Stomach (tissue), 4 donors: ENCODE measurements at regions not wholly inside any gene's neighbourhood (a gene's known extent, or its start where the extent isn't known, plus 50 kb on each side); places are given as distances from the start of the nearest gene placed in this dataset.
"Not testable (repeated sequence)": the region's sequence is repeated elsewhere in the genome, so short reads cannot be mapped to it uniquely, and the experiment has no call there.

Experiments
- POLR2A ChIP-seq, 4 donors: fragments of 450-650 bp; IDR thresholded peaks; one replicate each; pipeline ENCODE4 v1.6.1; 2016; ENCODE audit warnings: antibody characterized with exemption in 4 of 4, control low read depth in 2 of 4, mild to moderate bottlenecking in 1 of 4, moderate library complexity in 1 of 4
- TF ChIP-seq, protein P1 (sequence below), 7 experiments: fragments of 450-650 bp in 4 of 7; fragments of 200-600 bp in 3 of 7; sonication (generic) in 3 of 7; IDR thresholded peaks; one replicate each; pipeline ENCODE4 v1.5.1; 2016 to 2019; ENCODE audit warnings: antibody characterized with exemption in 7 of 7, control low read depth in 2 of 7, mild to moderate bottlenecking in 1 of 7

DNA sequence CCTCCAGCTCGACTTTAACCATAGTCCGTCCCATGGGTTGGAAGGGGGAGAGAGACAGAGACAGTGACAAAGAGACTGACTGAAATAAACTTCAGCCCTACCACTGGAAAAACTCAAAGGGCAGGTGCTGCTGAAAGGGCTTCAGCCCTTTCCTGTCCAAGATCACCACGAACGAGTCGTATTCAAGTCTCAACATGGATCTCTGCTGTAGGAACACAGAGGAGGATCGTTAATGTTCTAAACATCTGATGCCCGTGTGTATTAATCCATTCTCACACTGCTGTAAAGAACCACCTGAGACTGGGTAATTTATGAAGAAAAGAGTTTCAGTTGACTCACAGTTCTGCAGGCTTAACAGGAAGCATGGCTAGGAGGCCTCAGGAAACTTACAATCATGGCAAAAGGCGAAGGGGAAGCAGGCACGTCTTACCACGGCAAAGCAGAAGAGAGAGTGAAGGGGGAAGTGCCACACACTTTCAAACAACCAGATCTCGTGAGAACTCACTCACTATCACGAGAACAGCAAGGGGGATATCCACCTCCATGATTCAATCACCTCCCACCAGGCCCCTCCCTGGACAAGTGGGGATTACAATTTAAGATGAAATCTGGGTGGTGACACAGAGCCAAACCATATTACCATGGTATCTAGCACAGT, 56.8 kb upstream of the IRX5 start:
- TF ChIP-seq, protein P1, sequence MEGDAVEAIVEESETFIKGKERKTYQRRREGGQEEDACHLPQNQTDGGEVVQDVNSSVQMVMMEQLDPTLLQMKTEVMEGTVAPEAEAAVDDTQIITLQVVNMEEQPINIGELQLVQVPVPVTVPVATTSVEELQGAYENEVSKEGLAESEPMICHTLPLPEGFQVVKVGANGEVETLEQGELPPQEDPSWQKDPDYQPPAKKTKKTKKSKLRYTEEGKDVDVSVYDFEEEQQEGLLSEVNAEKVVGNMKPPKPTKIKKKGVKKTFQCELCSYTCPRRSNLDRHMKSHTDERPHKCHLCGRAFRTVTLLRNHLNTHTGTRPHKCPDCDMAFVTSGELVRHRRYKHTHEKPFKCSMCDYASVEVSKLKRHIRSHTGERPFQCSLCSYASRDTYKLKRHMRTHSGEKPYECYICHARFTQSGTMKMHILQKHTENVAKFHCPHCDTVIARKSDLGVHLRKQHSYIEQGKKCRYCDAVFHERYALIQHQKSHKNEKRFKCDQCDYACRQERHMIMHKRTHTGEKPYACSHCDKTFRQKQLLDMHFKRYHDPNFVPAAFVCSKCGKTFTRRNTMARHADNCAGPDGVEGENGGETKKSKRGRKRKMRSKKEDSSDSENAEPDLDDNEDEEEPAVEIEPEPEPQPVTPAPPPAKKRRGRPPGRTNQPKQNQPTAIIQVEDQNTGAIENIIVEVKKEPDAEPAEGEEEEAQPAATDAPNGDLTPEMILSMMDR (IDR thresholded peaks at IDR 0.05): not testable (repeated sequence)
- TF ChIP-seq POLR2A (IDR thresholded peaks at IDR 0.05): not testable (repeated sequence)
